GM12878 (cell line): ENCODE measurements at regions not wholly inside any gene's neighbourhood (a gene's known extent, or its start where the extent isn't known, plus 50 kb on each side); places are given as distances from the start of the nearest gene placed in this dataset.

Source experiments
- ATAC-seq: fragments of 200-7000 bp; cut with Tn5 transposase; 3 replicates; pipeline ENCODE4 v1.9.1; 2020; ENCODE audit warnings: mild to moderate bottlenecking, moderate library complexity
- BruUV-seq: library from RNA; stranded (reverse); fragments of 400-500 nt; replicated peaks from 2 replicates; lab custom pipeline; 2021; lab: Mats Ljungman, UMichigan
- CTCF ChIA-PET: fragments of 300-600 bp; sonication (Branson Sonifier 250); formaldehyde crosslinking; extraction: SDS; loops from one replicate; lab custom pipeline; 2021; ENCODE audit warnings: inconsistent platforms; lab: Yijun Ruan, JAX
- POLR2A ChIA-PET: fragments of 350-600 bp; formaldehyde crosslinking; extraction: SDS; loops from one replicate; lab custom pipeline; 2021; ENCODE audit warnings: inconsistent platforms; lab: Charles Lee
- RAD21 ChIA-PET: fragments of 300-600 bp; sonication (Branson Sonifier 250); formaldehyde crosslinking; loops from one replicate; lab custom pipeline; 2023; ENCODE audit warnings: antibody characterized with exemption; ENCODE audit not compliant: unreplicated experiment; lab: Charles Lee
- SMC1A ChIA-PET: fragments of 300-600 bp; sonication (Branson Sonifier 250); formaldehyde crosslinking; loops from one replicate; lab custom pipeline; 2023; ENCODE audit not compliant: unreplicated experiment, uncharacterized antibody; lab: Charles Lee
- DNase-seq: peaks from one replicate; pipeline ENCODE4 v3.0.0-alpha.2; 2011; ENCODE audit warnings: low read depth, low spot score
- FAIRE-seq: peaks from 3 replicates; lab custom pipeline; 2011; peaks lifted over from hg19 to GRCh38; lab: Jason Lieb, UNC
- H2AFZ ChIP-seq: 2 replicates; pipeline ENCODE4 v1.6.0; 2011; ENCODE audit warnings: low read depth, low read length, control low read depth; ENCODE audit not compliant: control insufficient read depth
- H3K27ac ChIP-seq: 2 replicates; pipeline ENCODE4 v1.5.1; 2011; ENCODE audit warnings: control low read depth; ENCODE audit not compliant: control insufficient read depth, insufficient read depth
- H3K27me3 ChIP-seq, 2 experiments: replicated peaks in 1 of 2; 2 replicates each; pipeline versions ENCODE4 v1.6.0 to v1.6.1; 2011; ENCODE audit warnings: low read length in 1 of 2; ENCODE audit not compliant: control insufficient read depth in 2 of 2, insufficient read depth in 2 of 2
- H3K36me3 ChIP-seq, 2 experiments: 2 replicates each; pipeline ENCODE4 v1.5.1; 2011; ENCODE audit warnings: low read length in 1 of 2; ENCODE audit not compliant: control insufficient read depth in 2 of 2, insufficient read depth in 2 of 2
- H3K4me1 ChIP-seq: 2 replicates; pipeline ENCODE4 v1.6.1; 2011; ENCODE audit warnings: mild to moderate bottlenecking, low read length, moderate library complexity, mixed read lengths; ENCODE audit not compliant: control insufficient read depth, insufficient read depth
- H3K4me2 ChIP-seq: 2 replicates; pipeline ENCODE4 v1.6.0; 2011; ENCODE audit warnings: control low read depth; ENCODE audit not compliant: control insufficient read depth, insufficient read depth
- H3K4me3 ChIP-seq: fragments of 200-600 bp; sonication (generic); 2 replicates; pipeline ENCODE4 v1.5.1; 2016
- H3K79me2 ChIP-seq: 2 replicates; pipeline ENCODE4 v1.6.0; 2011; ENCODE audit warnings: low read length; ENCODE audit not compliant: control insufficient read depth, insufficient read depth
- H3K9ac ChIP-seq: 2 replicates; pipeline ENCODE4 v1.8.0; 2011; ENCODE audit warnings: low read length, control low read depth, mixed read lengths; ENCODE audit not compliant: control insufficient read depth, insufficient read depth
- H3K9me3 ChIP-seq: replicated peaks from 3 replicates; pipeline ENCODE4 v1.5.1; 2011; ENCODE audit warnings: mild to moderate bottlenecking, low read length; ENCODE audit not compliant: control insufficient read depth, insufficient read depth
- H4K20me1 ChIP-seq: 2 replicates; pipeline ENCODE4 v1.6.0; 2011; ENCODE audit not compliant: control insufficient read depth, insufficient read depth
- CREB1 ChIP-seq: IDR thresholded peaks from 2 replicates; pipeline ENCODE4 v1.6.1; 2012; ENCODE audit warnings: low read depth, mild to moderate bottlenecking, inconsistent platforms
- E2F8 ChIP-seq: fragments of 450-650 bp; IDR thresholded peaks from 2 replicates; pipeline ENCODE4 v1.6.1; 2018; ENCODE audit warnings: mild to moderate bottlenecking, low read depth, moderate library complexity; ENCODE audit not compliant: partially characterized antibody
- NFYA ChIP-seq: IDR thresholded peaks from 2 replicates; pipeline ENCODE4 v1.6.1; 2011; ENCODE audit warnings: low read depth, mild to moderate bottlenecking, low read length, improper control_type of control experiment, borderline replicate concordance
- NR2C2 ChIP-seq: IDR thresholded peaks from 2 replicates; pipeline ENCODE4 v1.6.1; 2011; ENCODE audit warnings: borderline replicate concordance, low read depth; ENCODE audit not compliant: control insufficient read depth, insufficient read length
- RELA ChIP-seq: fragments of 450-650 bp; IDR thresholded peaks from 2 replicates; pipeline ENCODE4 v1.8.0; 2014; ENCODE audit warnings: borderline replicate concordance; ENCODE audit not compliant: partially characterized antibody
- RUNX3 ChIP-seq: IDR thresholded peaks from 2 replicates; pipeline ENCODE4 v1.6.1; 2012; ENCODE audit warnings: low read length, inconsistent platforms
- SRF ChIP-seq, 2 experiments: IDR thresholded peaks; 2 replicates each; pipeline ENCODE4 v1.6.1; 2011; ENCODE audit warnings: low read depth in 2 of 2, low read length in 2 of 2, mild to moderate bottlenecking in 1 of 2, moderate library complexity in 1 of 2
- WGBS: methylation state at CpG from one replicate; pipeline ENCODE4 v1.1.6; 2016; ENCODE audit warnings: low lambda C conversion rate; ENCODE audit not compliant: insufficient replicate concordance, insufficient coverage; ENCODE audit errors: missing lambda C conversion rate; 5-methylcytosine and 5-hydroxymethylcytosine counted together
- in situ Hi-C: fragments of 300-500 bp; cut with MboI; formaldehyde crosslinking; loops from 9 replicates; pipeline ENCODE4 v1.14.3; 2018; ENCODE audit warnings: mixed read lengths
- intact Hi-C: fragments of 100-400 bp; cut with micrococcal nuclease; formaldehyde crosslinking; loops from one replicate; pipeline ENCODE4 v1.14.2; 2022; ENCODE audit not compliant: unreplicated experiment

- Histone ChIP-seq H3K9me3 (no peaks in the 10 kb centered on the region), H4K20me1 (no peaks in the 10 kb centered on the region), H3K27me3 (no peaks in the 10 kb centered on the region), H3K4me3 (no peak overlapping the region), H2AFZ (no peak overlapping the region), H3K9ac (no peak overlapping the region), H3K27ac (no peak overlapping the region), H3K4me1 (no peaks in the 10 kb centered on the region), H3K4me2 (no peak overlapping the region), H3K36me3 (no peaks in the 10 kb centered on the region), H3K79me2 (no peaks in the 10 kb centered on the region)
- intact Hi-C loops, result no loop called here
- CTCF ChIA-PET, result no interaction called here
- in situ Hi-C loops, result no loop called here
- no peak for ATAC-seq
- POLR2A ChIA-PET, result no interaction called here
- FAIRE-seq, result no peak
- WGBS, result 43% methylated on average over 4 of the region's 4 CpGs
- SMC1A ChIA-PET, result interaction anchor here (0.8 kb wide), 1 partner anchor 99 kb away, joined by 3 read pairs; no protein-coding TSS in a partner anchor
- RAD21 ChIA-PET, result no interaction called here
- BruUV-seq, result no TSS peak
- no peak for DNase-seq
- no peak for TF ChIP-seq SRF (IDR thresholded peaks at IDR 0.05; ENCODE audit: low read depth in 2 of 2, low read length in 2 of 2)
- no peak for TF ChIP-seq NFYA
- TF ChIP-seq RELA, result no peak
- no peak for TF ChIP-seq CREB1
- TF ChIP-seq RUNX3, result no peak
- no peak for TF ChIP-seq E2F8
- no peak for TF ChIP-seq NR2C2
These were observed 76.4 kb downstream of the BOD1L2 start for GRCh38 chr18:57223144-57223870.
